ENCODE measurements at regions not wholly inside any gene's neighbourhood (a gene's known extent, or its start where the extent isn't known, plus 50 kb on each side); places are given as distances from the start of the nearest gene placed in this dataset.

GRCh38 chr11:109349276-109350080, 72.5 kb upstream of the C11orf87 start:
- no peak for DNase-seq (ENCODE audit: low read depth, low spot score)

GRCh38 chr11:109350091-109350490, 71.9 kb upstream of the C11orf87 start:
- DNase-seq (ENCODE audit: low read depth, low spot score), result no peak

- DNase-seq (ENCODE audit: low read depth, low spot score), result no peak
Observed at GRCh38 chr11:109362059-109362458, 59.9 kb upstream of the C11orf87 start.

- DNase-seq (ENCODE audit: low read depth, low spot score), result no peak
Observed at GRCh38 chr11:109363682-109364081, 58.3 kb upstream of the C11orf87 start.

- DNase-seq (ENCODE audit: low read depth, low spot score), result no peak
Observed at GRCh38 chr11:109364851-109365250, 57.1 kb upstream of the C11orf87 start.

- DNase-seq (ENCODE audit: low read depth, low spot score), result no peak
Observed at GRCh38 chr11:109371444-109372176, 50.4 kb upstream of the C11orf87 start.
